ENCODE measurements at regions not wholly inside any gene's neighbourhood (a gene's known extent, or its start where the extent isn't known, plus 50 kb on each side); places are given as distances from the start of the nearest gene placed in this dataset.

GRCh38 chr4:29632199-29632598 lies 1088.0 kb upstream of the PCDH7 start (continued):
- TF ChIP-seq, protein P1, sequence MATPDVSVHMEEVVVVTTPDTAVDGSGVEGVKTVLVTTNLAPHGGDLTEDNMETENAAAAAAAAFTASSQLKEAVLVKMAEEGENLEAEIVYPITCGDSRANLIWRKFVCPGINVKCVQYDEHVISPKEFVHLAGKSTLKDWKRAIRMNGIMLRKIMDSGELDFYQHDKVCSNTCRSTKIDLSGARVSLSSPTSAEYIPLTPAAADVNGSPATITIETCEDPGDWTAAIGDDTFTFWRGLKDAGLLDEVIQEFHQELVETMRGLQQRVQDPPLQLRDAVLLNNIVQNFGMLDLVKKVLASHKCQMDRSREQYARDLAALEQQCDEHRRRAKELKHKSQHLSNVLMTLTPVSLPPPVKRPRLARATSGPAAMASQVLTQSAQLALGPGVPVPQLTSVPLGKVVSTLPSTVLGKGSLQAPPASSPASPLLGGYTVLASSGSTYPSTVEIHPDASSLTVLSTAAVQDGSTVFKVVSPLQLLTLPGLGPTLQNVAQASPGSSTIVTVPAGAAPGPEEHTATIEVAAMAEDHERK (CRISPR knock-in tag; IDR thresholded peaks at IDR 0.05; ENCODE audit: low read depth), result no peak

DNA sequence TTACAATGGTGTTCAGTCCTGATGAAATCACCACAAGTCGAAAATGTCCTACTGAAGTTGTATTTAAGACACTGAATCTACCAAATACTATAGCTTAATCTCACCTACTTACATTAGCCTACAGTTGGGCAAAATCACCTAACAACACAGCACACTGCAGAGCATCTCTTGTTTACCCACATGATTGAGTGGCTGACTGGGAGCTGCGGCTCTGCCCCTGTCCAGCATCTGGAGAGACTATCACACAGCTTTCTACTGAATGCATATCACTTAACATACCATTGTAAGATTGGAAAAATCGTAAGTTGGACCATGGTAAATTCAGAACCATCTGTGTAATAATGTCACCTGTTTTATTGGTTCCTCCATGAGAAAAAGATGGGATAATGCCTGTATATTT lies 1083.2 kb upstream of the PCDH7 start:
- Histone ChIP-seq H4K20me1 (ENCODE audit: insufficient read depth, low read length) (no peaks in the 10 kb centered on the region), H3K4me3 (replicated peaks in 1 of 3; ENCODE audit: insufficient read depth in 1 of 3, low read depth in 2 of 3, low read length in 3 of 3) (no peak overlapping the region), H3K36me3 (replicated peaks in 1 of 2; ENCODE audit: control insufficient read depth in 1 of 2, insufficient read depth in 2 of 2, low read length in 2 of 2) (no peaks in the 10 kb centered on the region), H3K4me2 (ENCODE audit: low read depth, low read length) (no peak overlapping the region), H3K9ac (ENCODE audit: insufficient read depth, low read depth, low read length) (no peak overlapping the region), H3K79me2 (ENCODE audit: insufficient read depth, low read length) (no peaks in the 10 kb centered on the region), H3K9me3 (ENCODE audit: low read length) (peaks cover 76% of the 10 kb centered on the region), H3K27me3 (ENCODE audit: control insufficient read depth in 1 of 2, insufficient read depth in 2 of 2, low read length in 2 of 2) (no peaks in the 10 kb centered on the region), H3K27ac (ENCODE audit: extremely low read length, insufficient read depth, low read length) (no peak overlapping the region), H2AFZ (ENCODE audit: low read length) (no peak overlapping the region), H3K4me1 (ENCODE audit: insufficient read depth, low read length) (no peaks in the 10 kb centered on the region)
- ATAC-seq (no peak), FAIRE-seq (no peak), DNase-seq (ENCODE audit: low spot score) (no peak)
- BruUV-seq (replicated peaks), result no TSS peak
- ChIA-PET POLR2A (no interaction called here), CTCF (ENCODE audit: low intra/inter-chr PET ratio, low total read pairs) (no interaction called here)
- intact Hi-C loops (cut with micrococcal nuclease; ENCODE audit: unreplicated experiment) (no loop called here), in situ Hi-C loops (cut with HindIII; ENCODE audit: extremely low pct_ligation_motif_present, low pct_unique_long_range_greater_than_20kb) (no loop called here)
- 1% methylated on average over 3 of the region's 3 CpGs for WGBS (ENCODE audit: low lambda C conversion rate)
- TF ChIP-seq, protein P2, sequence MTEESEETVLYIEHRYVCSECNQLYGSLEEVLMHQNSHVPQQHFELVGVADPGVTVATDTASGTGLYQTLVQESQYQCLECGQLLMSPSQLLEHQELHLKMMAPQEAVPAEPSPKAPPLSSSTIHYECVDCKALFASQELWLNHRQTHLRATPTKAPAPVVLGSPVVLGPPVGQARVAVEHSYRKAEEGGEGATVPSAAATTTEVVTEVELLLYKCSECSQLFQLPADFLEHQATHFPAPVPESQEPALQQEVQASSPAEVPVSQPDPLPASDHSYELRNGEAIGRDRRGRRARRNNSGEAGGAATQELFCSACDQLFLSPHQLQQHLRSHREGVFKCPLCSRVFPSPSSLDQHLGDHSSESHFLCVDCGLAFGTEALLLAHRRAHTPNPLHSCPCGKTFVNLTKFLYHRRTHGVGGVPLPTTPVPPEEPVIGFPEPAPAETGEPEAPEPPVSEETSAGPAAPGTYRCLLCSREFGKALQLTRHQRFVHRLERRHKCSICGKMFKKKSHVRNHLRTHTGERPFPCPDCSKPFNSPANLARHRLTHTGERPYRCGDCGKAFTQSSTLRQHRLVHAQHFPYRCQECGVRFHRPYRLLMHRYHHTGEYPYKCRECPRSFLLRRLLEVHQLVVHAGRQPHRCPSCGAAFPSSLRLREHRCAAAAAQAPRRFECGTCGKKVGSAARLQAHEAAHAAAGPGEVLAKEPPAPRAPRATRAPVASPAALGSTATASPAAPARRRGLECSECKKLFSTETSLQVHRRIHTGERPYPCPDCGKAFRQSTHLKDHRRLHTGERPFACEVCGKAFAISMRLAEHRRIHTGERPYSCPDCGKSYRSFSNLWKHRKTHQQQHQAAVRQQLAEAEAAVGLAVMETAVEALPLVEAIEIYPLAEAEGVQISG (CRISPR knock-in tag; IDR thresholded peaks at IDR 0.05), result no peak
- TF ChIP-seq GABPB1 (CRISPR knock-in tag; IDR thresholded peaks at IDR 0.05) (no peak), ETS1 (CRISPR knock-in tag; IDR thresholded peaks at IDR 0.05) (no peak), HCFC1 (IDR thresholded peaks at IDR 0.05; ENCODE audit: low read depth, low read length) (no peak), ZNF296 (CRISPR knock-in tag; conservative IDR thresholded peaks at IDR 0.05) (no peak), KMT2B (CRISPR knock-in tag; IDR thresholded peaks at IDR 0.05) (no peak), ZNF496 (CRISPR knock-in tag; IDR thresholded peaks at IDR 0.05; ENCODE audit: insufficient replicate concordance) (no peak), TEAD2 (CRISPR knock-in tag; IDR thresholded peaks at IDR 0.05) (no peak)
- TF ChIP-seq, protein P3, sequence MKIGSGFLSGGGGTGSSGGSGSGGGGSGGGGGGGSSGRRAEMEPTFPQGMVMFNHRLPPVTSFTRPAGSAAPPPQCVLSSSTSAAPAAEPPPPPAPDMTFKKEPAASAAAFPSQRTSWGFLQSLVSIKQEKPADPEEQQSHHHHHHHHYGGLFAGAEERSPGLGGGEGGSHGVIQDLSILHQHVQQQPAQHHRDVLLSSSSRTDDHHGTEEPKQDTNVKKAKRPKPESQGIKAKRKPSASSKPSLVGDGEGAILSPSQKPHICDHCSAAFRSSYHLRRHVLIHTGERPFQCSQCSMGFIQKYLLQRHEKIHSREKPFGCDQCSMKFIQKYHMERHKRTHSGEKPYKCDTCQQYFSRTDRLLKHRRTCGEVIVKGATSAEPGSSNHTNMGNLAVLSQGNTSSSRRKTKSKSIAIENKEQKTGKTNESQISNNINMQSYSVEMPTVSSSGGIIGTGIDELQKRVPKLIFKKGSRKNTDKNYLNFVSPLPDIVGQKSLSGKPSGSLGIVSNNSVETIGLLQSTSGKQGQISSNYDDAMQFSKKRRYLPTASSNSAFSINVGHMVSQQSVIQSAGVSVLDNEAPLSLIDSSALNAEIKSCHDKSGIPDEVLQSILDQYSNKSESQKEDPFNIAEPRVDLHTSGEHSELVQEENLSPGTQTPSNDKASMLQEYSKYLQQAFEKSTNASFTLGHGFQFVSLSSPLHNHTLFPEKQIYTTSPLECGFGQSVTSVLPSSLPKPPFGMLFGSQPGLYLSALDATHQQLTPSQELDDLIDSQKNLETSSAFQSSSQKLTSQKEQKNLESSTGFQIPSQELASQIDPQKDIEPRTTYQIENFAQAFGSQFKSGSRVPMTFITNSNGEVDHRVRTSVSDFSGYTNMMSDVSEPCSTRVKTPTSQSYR (CRISPR knock-in tag; IDR thresholded peaks at IDR 0.05; ENCODE audit: borderline replicate concordance), result no peak
- TF ChIP-seq, protein P4, sequence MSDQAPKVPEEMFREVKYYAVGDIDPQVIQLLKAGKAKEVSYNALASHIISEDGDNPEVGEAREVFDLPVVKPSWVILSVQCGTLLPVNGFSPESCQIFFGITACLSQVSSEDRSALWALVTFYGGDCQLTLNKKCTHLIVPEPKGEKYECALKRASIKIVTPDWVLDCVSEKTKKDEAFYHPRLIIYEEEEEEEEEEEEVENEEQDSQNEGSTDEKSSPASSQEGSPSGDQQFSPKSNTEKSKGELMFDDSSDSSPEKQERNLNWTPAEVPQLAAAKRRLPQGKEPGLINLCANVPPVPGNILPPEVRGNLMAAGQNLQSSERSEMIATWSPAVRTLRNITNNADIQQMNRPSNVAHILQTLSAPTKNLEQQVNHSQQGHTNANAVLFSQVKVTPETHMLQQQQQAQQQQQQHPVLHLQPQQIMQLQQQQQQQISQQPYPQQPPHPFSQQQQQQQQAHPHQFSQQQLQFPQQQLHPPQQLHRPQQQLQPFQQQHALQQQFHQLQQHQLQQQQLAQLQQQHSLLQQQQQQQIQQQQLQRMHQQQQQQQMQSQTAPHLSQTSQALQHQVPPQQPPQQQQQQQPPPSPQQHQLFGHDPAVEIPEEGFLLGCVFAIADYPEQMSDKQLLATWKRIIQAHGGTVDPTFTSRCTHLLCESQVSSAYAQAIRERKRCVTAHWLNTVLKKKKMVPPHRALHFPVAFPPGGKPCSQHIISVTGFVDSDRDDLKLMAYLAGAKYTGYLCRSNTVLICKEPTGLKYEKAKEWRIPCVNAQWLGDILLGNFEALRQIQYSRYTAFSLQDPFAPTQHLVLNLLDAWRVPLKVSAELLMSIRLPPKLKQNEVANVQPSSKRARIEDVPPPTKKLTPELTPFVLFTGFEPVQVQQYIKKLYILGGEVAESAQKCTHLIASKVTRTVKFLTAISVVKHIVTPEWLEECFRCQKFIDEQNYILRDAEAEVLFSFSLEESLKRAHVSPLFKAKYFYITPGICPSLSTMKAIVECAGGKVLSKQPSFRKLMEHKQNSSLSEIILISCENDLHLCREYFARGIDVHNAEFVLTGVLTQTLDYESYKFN (CRISPR knock-in tag; conservative IDR thresholded peaks at IDR 0.05), result no peak
